GM21529 (cell line): ENCODE measurements at regions not wholly inside any gene's neighbourhood (a gene's known extent, or its start where the extent isn't known, plus 50 kb on each side); places are given as distances from the start of the nearest gene placed in this dataset.

Experiments
- ATAC-seq: cut with Tn5 transposase; IDR thresholded peaks from one replicate; pipeline ENCODE4 v1.9.1; 2021; ENCODE audit not compliant: unreplicated experiment

DNA sequence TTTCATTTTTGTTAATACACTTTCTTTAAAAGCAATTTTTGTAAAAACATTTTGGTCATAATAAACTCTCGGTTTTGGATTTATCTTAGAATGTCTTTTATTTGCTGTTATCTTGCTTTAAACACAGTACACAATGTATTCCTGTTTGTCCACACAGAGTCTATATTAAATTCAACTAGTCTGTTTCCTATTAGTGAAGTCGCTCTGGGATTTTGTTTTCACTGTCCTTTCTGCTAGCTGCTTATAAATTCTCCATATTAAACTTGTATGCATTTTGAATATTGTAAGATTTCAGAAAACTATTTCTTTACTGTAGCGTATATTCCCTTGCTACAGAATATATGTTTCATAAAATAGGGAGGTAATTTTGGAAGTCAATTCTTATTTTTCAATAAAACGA is 630.2 kb downstream of the HDGFL1 start:
- ATAC-seq: no peak

DNA sequence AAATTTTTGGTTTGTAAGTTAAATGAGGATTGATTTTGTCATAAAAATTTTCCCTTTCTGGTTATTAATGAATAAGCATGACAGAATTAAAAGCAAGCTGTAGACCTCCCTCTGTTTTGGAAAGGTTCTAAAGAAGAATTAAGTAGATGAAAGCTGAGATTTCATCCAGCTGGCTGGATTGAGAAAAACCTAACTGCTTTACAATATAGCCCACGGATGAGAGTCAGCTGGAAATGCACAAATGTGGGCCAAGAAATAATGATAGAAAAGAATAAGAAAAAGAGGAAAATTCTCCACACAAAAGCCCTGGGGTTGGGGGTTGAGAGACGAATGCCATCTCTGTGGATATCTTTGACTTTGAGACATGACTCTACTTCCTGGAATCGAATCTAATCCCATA is 631.6 kb downstream of the HDGFL1 start:
- ATAC-seq: no peak

DNA sequence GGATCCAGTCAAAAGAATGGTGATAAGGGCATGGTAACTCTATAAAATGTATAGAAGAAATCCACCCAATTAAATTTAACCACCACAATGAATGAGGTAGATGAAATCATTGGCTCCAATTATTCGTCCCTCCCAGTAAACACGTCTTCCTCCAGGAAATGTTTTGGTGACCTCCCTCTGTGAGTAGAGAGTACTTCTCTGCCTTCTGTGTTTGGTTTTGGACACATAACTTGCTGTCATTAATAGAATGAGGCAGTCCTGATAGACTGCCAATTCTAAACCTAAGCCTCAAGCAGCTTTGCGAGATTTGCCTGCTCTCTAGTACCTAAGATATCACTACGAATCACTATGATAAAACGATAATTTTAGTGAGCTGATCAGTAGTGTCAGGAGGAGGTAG is 632.8 kb downstream of the HDGFL1 start:
- no peak for ATAC-seq

DNA sequence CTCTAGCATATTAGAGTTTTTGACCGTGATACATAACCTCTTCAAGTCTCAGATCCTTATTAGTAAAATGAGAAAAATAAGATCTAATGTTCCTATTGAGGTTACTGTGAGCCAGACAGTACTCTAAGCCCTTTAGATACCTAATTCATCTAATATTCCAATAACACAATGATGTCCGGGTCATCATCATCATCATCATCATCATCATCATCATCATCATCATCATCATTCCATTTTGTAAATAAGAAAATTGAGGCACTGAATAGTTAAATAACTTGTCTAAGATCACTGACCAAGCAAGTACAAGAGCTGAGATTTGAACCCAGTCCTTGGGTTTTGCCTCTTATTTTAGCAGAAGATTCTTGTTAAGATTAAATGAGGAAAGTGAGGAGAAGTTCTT is 643.0 kb downstream of the HDGFL1 start:
- ATAC-seq: no peak

GRCh38 chr6:23213193-23213592 is 643.8 kb downstream of the HDGFL1 start:
- no peak for ATAC-seq

- no peak for ATAC-seq
These were observed 644.3 kb downstream of the HDGFL1 start for GRCh38 chr6:23213651-23214050.

DNA sequence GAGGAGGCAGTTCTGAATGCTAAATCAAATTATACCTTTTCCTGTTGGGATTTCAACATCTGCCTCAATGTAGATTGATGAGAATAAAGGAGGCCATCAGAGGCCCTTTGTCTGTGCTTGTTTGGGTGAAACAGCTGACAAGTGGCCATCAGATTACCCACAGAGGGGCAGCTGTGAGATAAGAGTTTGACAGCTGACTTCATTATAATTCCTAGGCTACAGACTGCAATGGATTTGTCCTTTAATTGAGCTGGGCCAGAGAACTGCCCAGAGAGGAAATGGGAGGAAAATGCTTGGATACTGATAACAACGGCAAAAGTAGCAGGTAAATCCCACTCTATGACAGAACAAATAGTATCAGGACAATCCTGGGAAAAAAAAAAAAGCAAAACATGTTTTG is 649.4 kb downstream of the HDGFL1 start:
- ATAC-seq: no peak

DNA sequence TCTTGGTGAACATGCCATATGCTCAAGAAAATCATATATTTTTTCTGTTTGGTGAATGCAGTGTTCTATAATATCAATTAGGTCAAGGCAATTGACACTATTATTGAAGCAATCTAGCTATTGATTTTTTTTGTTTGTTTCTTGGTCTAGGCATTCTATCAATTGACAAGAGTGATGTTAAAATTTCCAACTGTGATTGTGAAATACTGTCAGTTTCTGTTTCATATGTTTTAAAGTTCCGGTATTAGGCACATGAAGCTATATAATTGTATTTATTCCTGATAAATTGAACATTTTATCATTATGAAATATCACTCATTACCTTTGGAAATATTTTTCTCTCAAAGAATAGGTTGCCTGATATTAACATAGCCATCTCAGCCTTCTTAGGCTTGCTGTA is 653.4 kb downstream of the HDGFL1 start:
- no peak for ATAC-seq

DNA sequence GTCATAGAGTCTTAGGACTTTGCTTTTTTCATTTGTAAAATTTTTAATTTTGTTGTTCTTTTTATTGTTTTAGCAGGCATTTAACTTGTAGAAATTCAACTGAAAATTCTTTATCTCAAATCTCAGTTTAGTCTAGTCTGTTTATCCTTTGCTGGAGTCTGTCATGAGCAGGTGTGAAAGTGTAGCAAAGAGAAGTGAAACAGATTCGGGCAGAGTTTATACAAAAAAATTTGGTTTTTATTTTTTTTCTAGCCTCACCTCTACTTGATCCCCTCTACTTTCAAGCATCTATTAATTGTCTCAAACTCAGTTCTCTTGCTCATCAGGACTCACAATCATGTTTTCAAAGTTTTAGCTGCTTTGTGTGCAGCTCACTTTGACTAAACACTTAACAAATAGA is 655.2 kb downstream of the HDGFL1 start:
- no peak for ATAC-seq

GRCh38 chr6:23228439-23229024 is 659.2 kb downstream of the HDGFL1 start:
- ATAC-seq: no peak

GRCh38 chr6:23243854-23244253 is 674.5 kb downstream of the HDGFL1 start:
- ATAC-seq: no peak

DNA sequence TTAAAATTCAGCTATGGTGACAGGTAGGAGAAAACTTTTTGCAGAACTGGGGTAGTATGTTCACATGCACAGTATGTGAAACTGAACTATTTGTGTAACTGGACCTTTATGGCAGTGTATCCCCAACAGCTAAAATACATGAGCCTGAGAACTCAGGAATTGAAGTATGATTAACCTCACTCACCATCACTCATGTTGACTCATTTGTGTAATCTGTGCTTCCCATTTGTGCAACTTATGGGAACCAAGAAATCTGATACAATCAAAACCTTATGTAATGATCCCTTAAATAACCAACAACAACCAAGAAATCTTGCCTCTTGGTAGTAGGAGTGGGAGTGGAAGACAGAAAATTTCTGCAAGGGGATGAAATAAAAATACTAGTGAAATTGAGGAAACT is 674.9 kb downstream of the HDGFL1 start:
- no peak for ATAC-seq

- ATAC-seq: no peak
These were observed 676.2 kb downstream of the HDGFL1 start for GRCh38 chr6:23245572-23245971.

GRCh38 chr6:23246896-23247295 is 677.5 kb downstream of the HDGFL1 start:
- ATAC-seq: no peak

GRCh38 chr6:23250556-23250955 is 681.2 kb downstream of the HDGFL1 start:
- ATAC-seq: no peak

GRCh38 chr6:23262864-23263263 is 693.5 kb downstream of the HDGFL1 start:
- no peak for ATAC-seq

DNA sequence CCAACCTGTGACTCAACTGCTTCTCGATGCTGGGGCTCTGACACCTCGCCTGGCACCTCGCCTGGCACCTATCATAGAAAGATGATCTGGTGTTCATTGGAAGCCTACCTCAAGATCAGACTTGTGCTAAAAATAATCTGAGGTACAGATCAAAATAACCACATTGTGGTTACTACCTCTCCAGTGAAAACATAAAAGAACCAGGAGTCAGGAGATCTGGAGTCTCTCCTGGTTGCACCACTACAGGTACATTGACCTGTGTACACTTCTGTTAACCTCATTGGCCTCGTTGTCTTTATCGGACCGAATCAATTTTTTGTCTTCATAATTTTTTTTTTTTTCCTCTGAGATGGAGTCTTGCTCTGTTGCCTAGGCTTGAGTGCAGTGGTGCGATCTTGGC is 695.9 kb downstream of the HDGFL1 start:
- ATAC-seq: no peak

GRCh38 chr6:23266536-23266935 is 697.2 kb downstream of the HDGFL1 start:
- no peak for ATAC-seq

DNA sequence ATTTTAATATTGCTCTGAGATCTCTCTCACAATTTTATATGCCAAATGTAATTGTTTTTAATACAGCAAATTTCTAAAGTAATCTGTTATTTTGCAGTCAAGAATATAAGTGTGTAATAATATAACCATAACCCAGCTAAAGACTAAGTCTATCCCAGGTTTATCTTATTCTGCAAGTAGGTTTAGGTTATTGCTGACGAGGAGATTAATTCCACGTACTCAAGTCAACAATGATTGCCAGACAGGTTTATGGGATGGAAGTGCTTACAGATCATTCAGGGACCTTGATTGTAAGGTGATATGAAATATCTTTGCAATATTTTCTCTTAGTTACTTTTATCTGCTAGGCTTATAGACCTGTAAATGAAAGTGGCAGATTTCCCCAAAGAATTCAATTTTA is 698.3 kb downstream of the HDGFL1 start:
- no peak for ATAC-seq

DNA sequence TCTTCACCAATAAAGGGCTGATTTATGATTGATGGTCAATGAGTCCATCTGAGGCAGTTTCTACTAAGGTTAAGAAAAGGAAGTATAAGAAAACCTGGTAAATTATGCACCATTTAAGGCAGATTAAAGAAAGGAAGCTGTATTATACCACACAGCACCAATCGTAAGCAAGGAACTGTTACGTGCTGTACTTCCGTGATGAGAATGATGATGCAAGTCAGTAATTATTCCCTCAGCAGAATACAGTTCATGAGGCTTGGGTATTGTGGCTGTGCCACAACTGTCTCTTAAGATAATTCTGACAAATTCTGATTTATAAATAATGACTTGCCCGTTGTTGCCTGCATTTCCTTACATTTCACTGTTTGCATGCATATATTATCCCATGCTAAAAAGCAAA is 699.0 kb downstream of the HDGFL1 start:
- ATAC-seq: no peak

DNA sequence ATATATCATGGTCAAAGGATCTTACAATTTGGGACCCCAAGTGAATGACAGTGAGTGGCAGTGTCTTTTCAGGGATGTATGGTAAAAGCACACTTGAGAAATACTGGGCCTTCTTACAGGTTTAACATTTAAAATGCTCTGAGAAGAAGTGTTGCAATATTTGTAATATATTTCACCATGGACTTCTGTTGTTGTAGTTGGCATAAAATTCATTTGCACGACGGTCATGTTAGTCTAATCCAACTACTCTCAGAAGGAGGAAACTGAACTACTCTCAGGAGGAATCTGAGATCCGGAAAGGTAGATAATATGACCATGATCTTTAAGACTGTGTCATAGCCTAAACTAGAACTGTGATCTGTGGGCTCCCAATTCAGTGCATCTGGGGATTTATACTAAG is 700.1 kb downstream of the HDGFL1 start:
- ATAC-seq: no peak

- no peak for ATAC-seq
These were observed 703.2 kb downstream of the HDGFL1 start for GRCh38 chr6:23272536-23272935.

DNA sequence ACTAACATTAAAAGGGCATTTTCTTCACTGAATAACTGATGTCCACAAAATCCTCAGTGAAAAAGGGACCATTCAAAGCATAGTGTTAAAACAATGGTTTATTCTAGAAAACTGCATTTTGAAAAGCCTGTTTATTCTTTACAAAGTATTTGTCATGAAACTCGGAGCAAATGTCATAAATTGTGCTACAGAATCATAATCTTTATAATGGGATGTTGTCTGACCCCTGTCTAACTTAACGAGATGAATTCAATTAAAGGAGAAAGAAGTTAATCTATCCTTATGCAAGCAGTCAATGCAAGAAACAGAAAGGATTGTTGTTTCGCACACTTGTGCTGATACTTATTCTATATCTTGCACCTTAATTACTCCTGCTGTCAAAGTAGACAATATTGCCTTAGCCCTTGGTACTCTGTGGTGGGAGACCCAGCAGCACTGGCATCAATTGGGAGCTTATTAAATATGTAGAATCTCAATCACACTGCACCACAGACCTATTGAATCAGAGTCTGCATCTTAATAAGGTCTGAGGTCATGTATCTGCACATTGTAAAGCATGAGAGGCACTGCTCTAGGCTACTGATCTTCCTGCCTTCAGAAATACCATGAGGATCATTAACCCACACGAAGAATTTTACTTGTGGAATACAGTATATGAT is 708.3 kb downstream of the HDGFL1 start:
- ATAC-seq: no peak
